ENCODE measurements at regions not wholly inside any gene's neighbourhood (a gene's known extent, or its start where the extent isn't known, plus 50 kb on each side); places are given as distances from the start of the nearest gene placed in this dataset.

DNA sequence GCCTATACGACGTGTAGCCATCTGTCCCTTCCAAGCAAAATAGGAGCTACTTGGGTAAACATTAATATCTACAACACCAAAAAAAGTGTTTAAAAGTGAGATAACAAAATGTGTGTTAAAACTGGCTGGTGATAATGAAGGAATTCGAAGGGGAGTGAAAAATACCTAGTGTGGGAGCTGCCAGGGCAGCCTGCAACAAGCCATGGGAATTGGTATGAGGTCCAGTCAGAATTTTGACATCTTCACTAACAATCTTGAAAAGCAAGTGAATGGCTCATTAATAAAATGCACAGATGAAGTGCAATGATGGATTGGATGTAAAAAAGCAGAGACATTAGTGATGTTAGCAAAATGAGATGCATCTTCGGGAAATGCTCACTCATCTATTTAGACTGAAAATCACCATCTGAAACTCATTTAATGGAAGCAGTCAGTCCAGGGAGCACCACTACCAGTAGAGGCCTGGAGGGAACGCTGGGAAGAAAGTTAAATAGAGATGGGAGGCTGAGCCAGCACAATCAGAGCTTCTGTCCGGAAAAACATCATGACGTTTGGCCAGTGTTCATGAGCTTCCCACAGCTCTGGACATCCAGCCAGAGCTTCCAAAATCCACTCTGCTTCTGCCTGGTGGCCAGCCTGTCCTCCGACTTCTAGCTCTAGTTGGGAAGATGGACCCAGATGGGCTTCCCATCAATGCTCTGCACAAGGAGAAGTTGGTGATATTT, 405.0 kb upstream of the TMTC1 start:
- TF ChIP-seq CTCF (IDR thresholded peaks at IDR 0.05; ENCODE audit: insufficient read depth, low read depth, low read length) (no peak), EZH2 (IDR thresholded peaks at IDR 0.05; ENCODE audit: insufficient read depth, low read length) (no peak)
